ENCODE measurements at regions not wholly inside any gene's neighbourhood (a gene's known extent, or its start where the extent isn't known, plus 50 kb on each side); places are given as distances from the start of the nearest gene placed in this dataset.

GRCh38 chr11:70498976-70499801, 100.9 kb downstream of the CTTN start:
- no peak for DNase-seq (ENCODE audit: low read depth in 2 of 2)
- TF ChIP-seq, protein P1, sequence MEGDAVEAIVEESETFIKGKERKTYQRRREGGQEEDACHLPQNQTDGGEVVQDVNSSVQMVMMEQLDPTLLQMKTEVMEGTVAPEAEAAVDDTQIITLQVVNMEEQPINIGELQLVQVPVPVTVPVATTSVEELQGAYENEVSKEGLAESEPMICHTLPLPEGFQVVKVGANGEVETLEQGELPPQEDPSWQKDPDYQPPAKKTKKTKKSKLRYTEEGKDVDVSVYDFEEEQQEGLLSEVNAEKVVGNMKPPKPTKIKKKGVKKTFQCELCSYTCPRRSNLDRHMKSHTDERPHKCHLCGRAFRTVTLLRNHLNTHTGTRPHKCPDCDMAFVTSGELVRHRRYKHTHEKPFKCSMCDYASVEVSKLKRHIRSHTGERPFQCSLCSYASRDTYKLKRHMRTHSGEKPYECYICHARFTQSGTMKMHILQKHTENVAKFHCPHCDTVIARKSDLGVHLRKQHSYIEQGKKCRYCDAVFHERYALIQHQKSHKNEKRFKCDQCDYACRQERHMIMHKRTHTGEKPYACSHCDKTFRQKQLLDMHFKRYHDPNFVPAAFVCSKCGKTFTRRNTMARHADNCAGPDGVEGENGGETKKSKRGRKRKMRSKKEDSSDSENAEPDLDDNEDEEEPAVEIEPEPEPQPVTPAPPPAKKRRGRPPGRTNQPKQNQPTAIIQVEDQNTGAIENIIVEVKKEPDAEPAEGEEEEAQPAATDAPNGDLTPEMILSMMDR (conservative IDR thresholded peaks at IDR 0.05 in 1 of 2, IDR thresholded peaks at IDR 0.05 in 1 of 2; ENCODE audit: low read depth in 1 of 2, low read length in 2 of 2), result no peak
- TF ChIP-seq EZH2 (IDR thresholded peaks at IDR 0.05; ENCODE audit: low read length, missing control alignments), result no peak
- Histone ChIP-seq H3K4me1 (ENCODE audit: control insufficient read depth, extremely low read depth, insufficient read depth, low read length) (no peaks in the 10 kb centered on the region), H3K4me3 (replicated peaks in 1 of 4; ENCODE audit: control extremely low read depth in 1 of 4, insufficient read depth in 1 of 4, low read depth in 3 of 4, low read length in 4 of 4) (no peak overlapping the region), H3K4me2 (ENCODE audit: extremely low read depth, insufficient read depth, low read length) (no peak overlapping the region), H2AFZ (ENCODE audit: low read length) (no peak overlapping the region), H3K79me2 (ENCODE audit: control insufficient read depth, insufficient read depth, low read length) (no peaks in the 10 kb centered on the region), H3K9ac (ENCODE audit: insufficient read depth, low read length) (no peak overlapping the region), H3K9me3 (ENCODE audit: control insufficient read depth, insufficient read depth, low read depth, low read length) (no peaks in the 10 kb centered on the region), H3K36me3 (ENCODE audit: control insufficient read depth, insufficient read depth, low read length) (no peaks in the 10 kb centered on the region), H4K20me1 (ENCODE audit: control insufficient read depth, extremely low read depth, insufficient read depth, low read length) (no peaks in the 10 kb centered on the region), H3K27ac (ENCODE audit: insufficient read depth, low read length) (no peak overlapping the region), H3K27me3 (ENCODE audit: control insufficient read depth, insufficient read depth, low read length) (peaks cover 5% of the 10 kb centered on the region)

- Histone ChIP-seq H3K4me3 (replicated peaks in 1 of 4; ENCODE audit: control extremely low read depth in 1 of 4, insufficient read depth in 1 of 4, low read depth in 3 of 4, low read length in 4 of 4) (no peak overlapping the region), H3K27ac (ENCODE audit: insufficient read depth, low read length) (no peak overlapping the region), H3K27me3 (ENCODE audit: control insufficient read depth, insufficient read depth, low read length) (peaks cover 5% of the 10 kb centered on the region), H3K36me3 (ENCODE audit: control insufficient read depth, insufficient read depth, low read length) (no peaks in the 10 kb centered on the region), H3K4me1 (ENCODE audit: control insufficient read depth, extremely low read depth, insufficient read depth, low read length) (no peaks in the 10 kb centered on the region), H2AFZ (ENCODE audit: low read length) (no peak overlapping the region), H4K20me1 (ENCODE audit: control insufficient read depth, extremely low read depth, insufficient read depth, low read length) (no peaks in the 10 kb centered on the region), H3K9me3 (ENCODE audit: control insufficient read depth, insufficient read depth, low read depth, low read length) (no peaks in the 10 kb centered on the region), H3K4me2 (ENCODE audit: extremely low read depth, insufficient read depth, low read length) (no peak overlapping the region), H3K9ac (ENCODE audit: insufficient read depth, low read length) (no peak overlapping the region), H3K79me2 (ENCODE audit: control insufficient read depth, insufficient read depth, low read length) (no peaks in the 10 kb centered on the region)
- no peak for DNase-seq (ENCODE audit: low read depth in 2 of 2)
- no peak for TF ChIP-seq EZH2 (IDR thresholded peaks at IDR 0.05; ENCODE audit: low read length, missing control alignments)
- TF ChIP-seq, protein P1 (conservative IDR thresholded peaks at IDR 0.05 in 1 of 2, IDR thresholded peaks at IDR 0.05 in 1 of 2; ENCODE audit: low read depth in 1 of 2, low read length in 2 of 2), result no peak
These were observed 101.9 kb downstream of the CTTN start for GRCh38 chr11:70500076-70500847.

DNA sequence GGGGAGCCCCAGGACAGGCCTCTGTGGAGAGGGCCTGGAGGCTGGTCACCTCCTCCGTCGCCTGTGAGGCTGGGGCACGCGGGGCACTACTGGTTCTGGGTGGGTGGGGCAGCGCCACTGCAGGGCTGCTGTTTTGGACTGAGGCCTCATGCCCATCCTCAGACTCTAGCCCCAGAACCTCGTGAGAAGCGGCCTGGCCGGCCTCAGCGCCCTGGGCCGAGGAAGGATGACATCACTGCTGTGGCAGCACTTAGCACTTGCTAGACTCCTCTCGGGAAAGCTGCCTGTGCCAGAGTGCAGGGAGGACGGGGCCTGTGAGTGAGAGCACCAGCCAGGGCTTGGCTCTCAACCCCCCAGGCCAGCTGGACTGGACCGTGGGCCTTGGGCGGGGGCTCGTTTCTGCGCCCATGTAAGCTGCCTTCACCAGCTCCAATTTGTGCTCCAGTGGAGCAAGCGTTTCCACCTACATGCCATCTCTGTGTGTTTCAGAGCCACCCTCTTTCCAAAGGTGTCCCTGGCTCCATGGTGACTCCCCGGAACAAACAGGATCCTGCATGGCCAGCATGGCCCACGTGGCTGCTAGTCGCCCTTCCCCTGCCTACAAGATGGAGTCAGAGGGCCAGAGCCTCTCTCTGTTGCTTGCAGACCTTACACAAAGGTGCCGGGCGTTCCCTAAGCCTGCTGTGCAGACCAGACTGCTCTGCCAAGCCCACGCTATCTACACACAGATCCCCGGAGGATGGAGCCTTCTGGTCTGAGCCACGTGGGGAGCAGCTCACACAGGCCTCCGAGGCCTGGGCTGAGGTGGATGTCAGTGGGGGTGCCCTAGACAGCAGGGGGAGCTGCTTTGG, 102.9 kb downstream of the CTTN start:
- H3K36me3 ChIP-seq (ENCODE audit: control insufficient read depth, insufficient read depth, low read length), result no peaks in the 10 kb centered on the region
- H3K4me3 ChIP-seq (replicated peaks in 1 of 4; ENCODE audit: control extremely low read depth in 1 of 4, insufficient read depth in 1 of 4, low read depth in 3 of 4, low read length in 4 of 4), result no peak overlapping the region
- TF ChIP-seq, protein P1 (conservative IDR thresholded peaks at IDR 0.05 in 1 of 2, IDR thresholded peaks at IDR 0.05 in 1 of 2; ENCODE audit: low read depth in 1 of 2, low read length in 2 of 2), result no peak
- no peak for TF ChIP-seq EZH2 (IDR thresholded peaks at IDR 0.05; ENCODE audit: low read length, missing control alignments)
- H3K27ac ChIP-seq (ENCODE audit: insufficient read depth, low read length), result no peak overlapping the region
- no peak for DNase-seq (ENCODE audit: low read depth in 2 of 2)
- H2AFZ ChIP-seq (ENCODE audit: low read length), result no peak overlapping the region
- H3K4me1 ChIP-seq (ENCODE audit: control insufficient read depth, extremely low read depth, insufficient read depth, low read length), result no peaks in the 10 kb centered on the region
- no peak overlapping the region for H3K9ac ChIP-seq (ENCODE audit: insufficient read depth, low read length)
- H3K9me3 ChIP-seq (ENCODE audit: control insufficient read depth, insufficient read depth, low read depth, low read length), result no peaks in the 10 kb centered on the region
- H3K79me2 ChIP-seq (ENCODE audit: control insufficient read depth, insufficient read depth, low read length), result no peaks in the 10 kb centered on the region
- peaks cover 5% of the 10 kb centered on the region for H3K27me3 ChIP-seq (ENCODE audit: control insufficient read depth, insufficient read depth, low read length)
- H4K20me1 ChIP-seq (ENCODE audit: control insufficient read depth, extremely low read depth, insufficient read depth, low read length), result no peaks in the 10 kb centered on the region
- H3K4me2 ChIP-seq (ENCODE audit: extremely low read depth, insufficient read depth, low read length), result no peak overlapping the region
